Vagina (tissue), 2 donors: ENCODE measurements at regions not wholly inside any gene's neighbourhood (a gene's known extent, or its start where the extent isn't known, plus 50 kb on each side); places are given as distances from the start of the nearest gene placed in this dataset.

ENCODE experiments used
- DNase-seq, 2 donors: peaks; one replicate each; pipeline ENCODE4 v3.0.0-alpha.2; 2017; ENCODE audit errors: extremely low spot score in 2 of 2
- H3K27ac ChIP-seq: fragments of 200-600 bp; sonication (generic); one replicate; pipeline ENCODE4 v1.5.1; 2019
- H3K27me3 ChIP-seq: fragments of 200-600 bp; sonication (generic); one replicate; pipeline ENCODE4 v1.5.1; 2019
- H3K36me3 ChIP-seq, 2 donors: fragments of 200-600 bp; sonication (generic); one replicate each; pipeline ENCODE4 v1.5.1; 2017 to 2019
- H3K4me1 ChIP-seq: fragments of 200-600 bp; sonication (generic); one replicate; pipeline ENCODE4 v1.5.1; 2019
- H3K4me3 ChIP-seq, 2 donors: fragments of 200-600 bp; sonication (generic); 1 replicate in 1 of 2; 2 replicates in 1 of 2; pipeline ENCODE4 v1.5.1; 2016 to 2019
- H3K9me3 ChIP-seq: fragments of 200-600 bp; sonication (generic); one replicate; pipeline ENCODE4 v1.5.1; 2019
- CTCF ChIP-seq, 3 experiments: fragments of 450-650 bp in 2 of 3; fragments of 200-600 bp in 1 of 3; sonication (generic) in 1 of 3; IDR thresholded peaks; one replicate each; pipeline ENCODE4 v1.5.1; 2017 to 2019; ENCODE audit warnings: antibody characterized with exemption in 3 of 3, mild to moderate bottlenecking in 2 of 3, moderate library complexity in 2 of 3
- POLR2A ChIP-seq, 2 donors: fragments of 450-650 bp; IDR thresholded peaks; one replicate each; pipeline ENCODE4 v1.6.1; 2017; ENCODE audit warnings: antibody characterized with exemption in 2 of 2, mild to moderate bottlenecking in 2 of 2, moderate library complexity in 2 of 2
- POLR2AphosphoS5 ChIP-seq, 2 donors: sonication (generic); formaldehyde crosslinking; IDR thresholded peaks; one replicate each; pipeline ENCODE4 v1.9.0; 2017; ENCODE audit warnings: antibody characterized with exemption in 2 of 2, mild to moderate bottlenecking in 2 of 2, low read depth in 1 of 2; ENCODE audit not compliant: insufficient read depth in 1 of 2
- intact Hi-C: fragments of 100-400 bp; cut with DNase I; formaldehyde crosslinking; loops from one replicate; pipeline ENCODE4 v1.15.1; 2023

GRCh38 chr4:138758196-138758595 lies 257.4 kb upstream of the NOCT start:
- no peak for TF ChIP-seq POLR2A (IDR thresholded peaks at IDR 0.05)
- no peak for TF ChIP-seq POLR2AphosphoS5 (IDR thresholded peaks at IDR 0.05; ENCODE audit: insufficient read depth in 1 of 2, low read depth in 1 of 2)
- no peak for TF ChIP-seq CTCF (IDR thresholded peaks at IDR 0.05)
- no peak for DNase-seq
- intact Hi-C loops = no loop called here
- Histone ChIP-seq H3K4me3 (no peak overlapping the region), H3K36me3 (no peaks in the 10 kb centered on the region), H3K27me3 (no peaks in the 10 kb centered on the region), H3K27ac (no peak overlapping the region), H3K4me1 (no peaks in the 10 kb centered on the region), H3K9me3 (no peaks in the 10 kb centered on the region)

- H3K9me3 ChIP-seq = no peaks in the 10 kb centered on the region
- no peaks in the 10 kb centered on the region for H3K27me3 ChIP-seq
- H3K4me1 ChIP-seq = no peaks in the 10 kb centered on the region
- TF ChIP-seq POLR2AphosphoS5 (IDR thresholded peaks at IDR 0.05; ENCODE audit: insufficient read depth in 1 of 2, low read depth in 1 of 2) = no peak
- TF ChIP-seq POLR2A (IDR thresholded peaks at IDR 0.05) = no peak
- no peak for TF ChIP-seq CTCF (IDR thresholded peaks at IDR 0.05)
- intact Hi-C loops = no loop called here
- H3K4me3 ChIP-seq = no peak overlapping the region
- no peaks in the 10 kb centered on the region for H3K36me3 ChIP-seq
- no peak for DNase-seq
- no peak overlapping the region for H3K27ac ChIP-seq
Observed at GRCh38 chr4:138757432-138757831, 258.1 kb upstream of the NOCT start.

GRCh38 chr4:138756519-138756918 lies 259.1 kb upstream of the NOCT start:
- no peak for DNase-seq
- no peak for TF ChIP-seq POLR2AphosphoS5 (IDR thresholded peaks at IDR 0.05; ENCODE audit: insufficient read depth in 1 of 2, low read depth in 1 of 2)
- no peak for TF ChIP-seq POLR2A (IDR thresholded peaks at IDR 0.05)
- no peak for TF ChIP-seq CTCF (IDR thresholded peaks at IDR 0.05)
- Histone ChIP-seq H3K27ac (no peak overlapping the region), H3K9me3 (no peaks in the 10 kb centered on the region), H3K4me1 (no peaks in the 10 kb centered on the region), H3K27me3 (no peaks in the 10 kb centered on the region), H3K4me3 (no peak overlapping the region), H3K36me3 (no peaks in the 10 kb centered on the region)
- intact Hi-C loops = no loop called here

GRCh38 chr4:138751309-138751708 lies 264.3 kb upstream of the NOCT start:
- H3K4me1 ChIP-seq = no peaks in the 10 kb centered on the region
- H3K9me3 ChIP-seq = no peaks in the 10 kb centered on the region
- DNase-seq = no peak
- intact Hi-C loops = no loop called here
- no peak for TF ChIP-seq CTCF (IDR thresholded peaks at IDR 0.05)
- no peak overlapping the region for H3K27ac ChIP-seq
- no peaks in the 10 kb centered on the region for H3K27me3 ChIP-seq
- H3K4me3 ChIP-seq = no peak overlapping the region
- H3K36me3 ChIP-seq = no peaks in the 10 kb centered on the region

GRCh38 chr4:138749303-138749702 lies 266.3 kb upstream of the NOCT start:
- Histone ChIP-seq H3K36me3 (no peaks in the 10 kb centered on the region), H3K27me3 (no peaks in the 10 kb centered on the region), H3K9me3 (no peaks in the 10 kb centered on the region), H3K4me1 (no peaks in the 10 kb centered on the region), H3K4me3 (no peak overlapping the region), H3K27ac (no peak overlapping the region)
- no peak for DNase-seq
- intact Hi-C loops = no loop called here
- TF ChIP-seq CTCF (IDR thresholded peaks at IDR 0.05) (no peak), POLR2AphosphoS5 (IDR thresholded peaks at IDR 0.05; ENCODE audit: insufficient read depth in 1 of 2, low read depth in 1 of 2) (no peak), POLR2A (IDR thresholded peaks at IDR 0.05) (no peak)
